Transverse colon (tissue), 4 donors: ENCODE measurements at regions not wholly inside any gene's neighbourhood (a gene's known extent, or its start where the extent isn't known, plus 50 kb on each side); places are given as distances from the start of the nearest gene placed in this dataset.

Experiments used
- DNase-seq: peaks from one replicate; pipeline ENCODE4 v3.0.0-alpha.2; 2019
- H3K27ac ChIP-seq, 4 donors: fragments of 200-600 bp; sonication (generic); 2 replicates each; pipeline ENCODE4 v1.5.1; 2016 to 2018; ENCODE audit warnings: inconsistent platforms in 4 of 4
- H3K27me3 ChIP-seq: fragments of 200-600 bp; sonication (generic); 2 replicates; pipeline ENCODE4 v1.5.1; 2017; ENCODE audit warnings: inconsistent platforms
- H3K36me3 ChIP-seq, 4 donors: fragments of 200-600 bp; sonication (generic); 2 replicates each; pipeline ENCODE4 v1.5.1; 2017 to 2019; ENCODE audit warnings: inconsistent platforms in 4 of 4
- H3K4me1 ChIP-seq, 4 donors: fragments of 200-600 bp; sonication (generic); 2 replicates each; pipeline ENCODE4 v1.5.1; 2017 to 2020; ENCODE audit warnings: inconsistent platforms in 4 of 4
- H3K4me3 ChIP-seq, 4 donors: fragments of 200-600 bp; sonication (generic); 1 replicate in 1 of 4; 2 replicates in 3 of 4; pipeline versions ENCODE4 v1.5.1 to v1.6.1; 2017 to 2019; ENCODE audit warnings: inconsistent platforms in 4 of 4
- H3K9me3 ChIP-seq, 2 donors: fragments of 200-600 bp; sonication (generic); 2 replicates each; pipeline ENCODE4 v1.5.1; 2017 to 2019; ENCODE audit warnings: inconsistent platforms in 2 of 2
- EP300 ChIP-seq: sonication (generic); formaldehyde crosslinking; IDR thresholded peaks from one replicate; pipeline ENCODE4 v1.6.1; 2017; ENCODE audit warnings: antibody characterized with exemption, low read depth
- POLR2A ChIP-seq: fragments of 450-650 bp; IDR thresholded peaks from one replicate; pipeline ENCODE4 v1.6.1; 2016; ENCODE audit warnings: antibody characterized with exemption, mild to moderate bottlenecking, moderate library complexity
- POLR2AphosphoS5 ChIP-seq, 3 donors: sonication (generic); formaldehyde crosslinking; IDR thresholded peaks; one replicate each; pipeline ENCODE4 v1.6.1; 2016; ENCODE audit warnings: antibody characterized with exemption in 3 of 3
- WGBS, 2 donors: methylation state at CpG; one replicate each; pipeline ENCODE4 v1.1.5; 2018; ENCODE audit warnings: low coverage in 1 of 2; 5-methylcytosine and 5-hydroxymethylcytosine counted together
- in situ Hi-C, 4 donors: fragments of 200-750 bp; cut with MboI; loops; one replicate each; pipeline versions ENCODE4 v1.15.0 to v1.15.1; 2017; ENCODE audit warnings: low sequenced_read_pairs in 3 of 4, low pct_ligation_motif_present in 1 of 4, low pct_unique_long_range_greater_than_20kb in 1 of 4
- intact Hi-C: fragments of 100-400 bp; cut with DNase I; formaldehyde crosslinking; loops from one replicate; pipeline ENCODE4 v1.15.1; 2023; ENCODE audit warnings: low total_unique reads
- TF ChIP-seq, protein P1 (sequence below), 5 experiments: fragments of 200-600 bp in 3 of 5; fragments of 450-650 bp in 2 of 5; sonication (generic) in 3 of 5; IDR thresholded peaks; 1 replicate in 2 of 5; 2 replicates in 3 of 5; pipeline ENCODE4 v1.5.1; 2016 to 2017; ENCODE audit warnings: antibody characterized with exemption in 5 of 5, inconsistent platforms in 3 of 5, mild to moderate bottlenecking in 2 of 5, moderate library complexity in 1 of 5

DNA sequence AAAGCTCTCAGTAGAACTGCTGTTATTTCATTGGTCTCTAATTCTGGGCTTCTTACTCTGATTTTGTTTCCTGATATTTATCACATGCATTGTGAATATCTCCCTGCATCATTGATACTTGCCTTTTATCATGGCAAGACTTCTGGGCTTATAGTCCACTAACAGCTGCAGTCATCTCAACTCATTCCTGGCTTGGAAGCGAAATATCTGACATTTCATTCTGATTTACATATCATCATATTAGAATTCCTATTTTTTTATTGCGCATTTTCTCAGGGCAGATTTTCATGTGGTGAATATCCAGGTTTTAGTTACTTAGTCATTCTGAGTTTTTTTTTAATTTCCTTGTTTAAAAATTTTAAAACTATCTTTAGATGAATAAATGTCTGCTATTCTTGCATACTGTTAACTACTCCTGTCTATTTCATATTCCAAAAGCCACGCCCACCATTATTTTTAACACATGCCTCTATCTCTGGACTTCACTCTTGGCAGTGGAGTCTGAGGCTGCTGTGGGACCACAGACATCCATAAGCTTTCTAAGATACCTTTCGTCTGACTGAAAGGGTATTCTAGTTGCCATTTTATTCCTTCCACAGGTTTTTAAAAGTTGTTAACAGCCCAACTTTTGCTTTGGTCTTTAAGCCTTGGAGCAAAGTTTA lies 164.5 kb downstream of the IRS1 start:
- H3K27me3 ChIP-seq: no peaks in the 10 kb centered on the region
- H3K9me3 ChIP-seq: no peaks in the 10 kb centered on the region
- intact Hi-C loops (loop anchor here (5.0 kb wide), 1 partner anchor 162 kb away; the partner anchor contains the start of gene IRS1), in situ Hi-C loops (no loop called here)
- H3K4me3 ChIP-seq: no peak overlapping the region
- H3K36me3 ChIP-seq: no peaks in the 10 kb centered on the region
- peaks cover 0 to 7% (median 0%) of the 10 kb centered on the region in 4 donors for H3K4me1 ChIP-seq
- DNase-seq: no peak
- TF ChIP-seq EP300: no peak
- TF ChIP-seq POLR2A: no peak
- TF ChIP-seq, protein P1, sequence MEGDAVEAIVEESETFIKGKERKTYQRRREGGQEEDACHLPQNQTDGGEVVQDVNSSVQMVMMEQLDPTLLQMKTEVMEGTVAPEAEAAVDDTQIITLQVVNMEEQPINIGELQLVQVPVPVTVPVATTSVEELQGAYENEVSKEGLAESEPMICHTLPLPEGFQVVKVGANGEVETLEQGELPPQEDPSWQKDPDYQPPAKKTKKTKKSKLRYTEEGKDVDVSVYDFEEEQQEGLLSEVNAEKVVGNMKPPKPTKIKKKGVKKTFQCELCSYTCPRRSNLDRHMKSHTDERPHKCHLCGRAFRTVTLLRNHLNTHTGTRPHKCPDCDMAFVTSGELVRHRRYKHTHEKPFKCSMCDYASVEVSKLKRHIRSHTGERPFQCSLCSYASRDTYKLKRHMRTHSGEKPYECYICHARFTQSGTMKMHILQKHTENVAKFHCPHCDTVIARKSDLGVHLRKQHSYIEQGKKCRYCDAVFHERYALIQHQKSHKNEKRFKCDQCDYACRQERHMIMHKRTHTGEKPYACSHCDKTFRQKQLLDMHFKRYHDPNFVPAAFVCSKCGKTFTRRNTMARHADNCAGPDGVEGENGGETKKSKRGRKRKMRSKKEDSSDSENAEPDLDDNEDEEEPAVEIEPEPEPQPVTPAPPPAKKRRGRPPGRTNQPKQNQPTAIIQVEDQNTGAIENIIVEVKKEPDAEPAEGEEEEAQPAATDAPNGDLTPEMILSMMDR (IDR thresholded peaks at IDR 0.05): no peak
- TF ChIP-seq POLR2AphosphoS5 (IDR thresholded peaks at IDR 0.05): no peak
- no peak overlapping the region for H3K27ac ChIP-seq
- 86 to 91% methylated on average over 4 of the region's 4 CpGs for WGBS, 2 donors

DNA sequence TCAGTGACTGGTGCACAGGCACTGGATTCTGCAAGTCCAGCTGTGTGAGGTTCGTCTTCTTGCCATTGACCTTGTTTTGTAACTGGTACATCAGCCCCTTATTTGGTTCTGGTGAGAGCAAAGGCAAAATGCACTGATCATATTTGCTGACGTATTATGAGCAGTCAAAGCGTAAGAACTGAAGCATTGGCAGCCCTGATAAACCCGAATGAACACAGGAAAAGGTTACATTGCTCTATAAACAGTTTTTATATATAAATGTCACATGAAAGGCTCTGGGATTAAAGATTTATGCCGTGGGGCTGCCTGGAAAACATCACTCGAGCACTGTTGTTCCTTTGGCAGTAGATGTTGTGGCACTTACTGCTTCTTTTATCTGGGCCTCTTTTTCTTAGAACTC lies 167.9 kb downstream of the IRS1 start:
- Histone ChIP-seq H3K4me1 (peaks cover 0 to 7% (median 0%) of the 10 kb centered on the region in 4 donors), H3K9me3 (no peaks in the 10 kb centered on the region), H3K36me3 (no peaks in the 10 kb centered on the region), H3K27me3 (no peaks in the 10 kb centered on the region), H3K4me3 (no peak overlapping the region), H3K27ac (peak overlapping the region in 3 of 4 donors; percentile 59 to 77 (median 76))
- TF ChIP-seq POLR2A: no peak
- TF ChIP-seq EP300: peak; percentile 98
- peak; percentile 79 to 96 (median 88) for TF ChIP-seq POLR2AphosphoS5 (IDR thresholded peaks at IDR 0.05)
- intact Hi-C loops: loop anchor here (5.0 kb wide), 1 partner anchor 166 kb away; the partner anchor contains the start of gene IRS1
- WGBS, 2 donors: 24 to 27% methylated on average over 6 of the region's 6 CpGs
- in situ Hi-C loops: no loop called here
- DNase-seq: peak; percentile 25

DNA sequence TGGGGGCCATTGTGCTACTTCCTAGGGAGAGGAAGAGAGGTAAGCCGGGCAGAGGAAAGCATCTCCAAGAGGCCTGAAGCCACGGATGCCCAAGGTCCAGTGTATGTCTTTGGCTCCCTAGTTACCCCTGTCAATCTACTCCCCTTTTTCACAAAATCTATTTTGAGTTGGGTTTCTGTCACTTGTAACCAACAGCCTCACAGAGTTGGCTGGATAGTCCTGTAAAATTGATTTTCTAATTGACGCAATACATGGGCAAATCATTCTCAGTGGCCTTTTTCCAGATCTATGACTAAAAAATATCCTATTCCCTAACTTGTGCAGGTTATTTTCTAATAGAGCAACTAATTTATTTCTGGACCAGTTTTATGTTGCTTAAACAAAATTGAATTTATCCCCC lies 168.4 kb downstream of the IRS1 start:
- intact Hi-C loops: loop anchor here (5.0 kb wide), 1 partner anchor 166 kb away; the partner anchor contains the start of gene IRS1
- H3K27me3 ChIP-seq: no peaks in the 10 kb centered on the region
- H3K36me3 ChIP-seq: no peaks in the 10 kb centered on the region
- no peak overlapping the region for H3K4me3 ChIP-seq
- peak overlapping the region; percentile 48 to 77 (median 68) for H3K27ac ChIP-seq
- WGBS, 2 donors: 84 to 90% methylated on average over 2 to 3 of the region's 3 CpGs
- H3K4me1 ChIP-seq: peaks cover 0 to 7% (median 0%) of the 10 kb centered on the region in 4 donors
- H3K9me3 ChIP-seq: no peaks in the 10 kb centered on the region
- TF ChIP-seq EP300: no peak
- TF ChIP-seq, protein P1 (IDR thresholded peaks at IDR 0.05): no peak
- no peak for TF ChIP-seq POLR2AphosphoS5 (IDR thresholded peaks at IDR 0.05)
- TF ChIP-seq POLR2A: no peak
- in situ Hi-C loops: no loop called here
- no peak for DNase-seq

DNA sequence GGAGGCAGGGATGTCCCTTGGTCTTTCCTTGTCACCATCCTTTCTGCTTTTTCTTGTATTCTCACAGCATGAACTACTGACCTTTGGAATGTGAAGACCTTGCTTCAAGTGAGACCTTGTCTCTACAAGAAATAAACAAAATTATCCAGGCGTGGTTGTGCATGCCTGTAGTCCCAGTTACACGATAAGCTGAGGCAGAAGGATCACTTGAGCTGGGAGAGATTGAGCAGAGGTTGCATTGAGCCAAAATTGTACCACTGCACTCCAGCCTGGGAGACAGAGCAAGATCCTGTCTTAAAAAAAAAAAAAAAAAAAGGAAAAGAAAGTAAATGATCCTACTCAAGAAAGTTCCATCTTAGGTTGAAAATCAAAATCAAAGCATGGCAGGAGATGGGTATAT lies 173.7 kb downstream of the IRS1 start:
- H3K9me3 ChIP-seq: no peaks in the 10 kb centered on the region
- WGBS, 2 donors: 58% methylated on average over 2 of the region's 2 CpGs; no CpG with 5 or more reads in 1 of the 2 donors

More for the DNA sequence above, 173.7 kb downstream of the IRS1 start:
- no peaks in the 10 kb centered on the region for H3K36me3 ChIP-seq
- intact Hi-C loops: no loop called here
- no peak overlapping the region for H3K4me3 ChIP-seq
- TF ChIP-seq POLR2AphosphoS5 (IDR thresholded peaks at IDR 0.05) (no peak), POLR2A (no peak), EP300 (no peak)
- TF ChIP-seq, protein P1 (IDR thresholded peaks at IDR 0.05): no peak
- DNase-seq: no peak
- H3K4me1 ChIP-seq: peaks cover 0 to 9% (median 3%) of the 10 kb centered on the region in 4 donors
- no peak overlapping the region for H3K27ac ChIP-seq
- H3K27me3 ChIP-seq: no peaks in the 10 kb centered on the region
- in situ Hi-C loops: no loop called here
